ENCODE measurements at regions not wholly inside any gene's neighbourhood (a gene's known extent, or its start where the extent isn't known, plus 50 kb on each side); places are given as distances from the start of the nearest gene placed in this dataset.

DNA sequence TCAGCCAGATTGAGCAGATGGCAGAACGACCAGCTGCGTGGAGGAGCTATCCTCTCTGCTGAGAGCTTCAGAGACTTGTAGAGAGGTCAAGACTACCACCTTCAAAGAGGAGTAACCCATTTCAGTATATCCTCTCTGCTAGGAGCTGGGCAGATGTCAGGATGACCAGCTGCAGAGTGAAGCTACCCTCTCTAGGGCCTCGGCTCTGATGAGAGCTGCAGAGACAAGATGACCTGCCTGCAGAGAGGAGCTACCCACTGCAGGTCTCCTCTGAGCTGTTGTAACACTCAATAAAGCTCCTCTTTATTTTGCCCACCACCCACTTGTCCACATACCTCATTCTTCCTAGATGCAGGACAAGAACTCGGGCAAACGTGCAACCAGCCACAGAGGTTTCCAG, 1522.7 kb downstream of the OTOL1 start:
- CTCF ChIA-PET: no interaction called here
- Histone ChIP-seq H3K36me3 (ENCODE audit: insufficient read depth, low read length, poor library complexity, severe bottlenecking) (no peaks in the 10 kb centered on the region), H3K4me3 (ENCODE audit: low read depth, low read length, poor library complexity, severe bottlenecking) (no peak overlapping the region), H3K27me3 (replicated peaks; ENCODE audit: insufficient read depth, low read depth, low read length, poor library complexity) (no peaks in the 10 kb centered on the region), H3K9me3 (ENCODE audit: low read depth, low read length, poor library complexity, severe bottlenecking) (peaks cover 7% of the 10 kb centered on the region), H3K4me1 (ENCODE audit: insufficient read depth, low read length, poor library complexity, severe bottlenecking) (no peaks in the 10 kb centered on the region), H3K27ac (ENCODE audit: low read depth, low read length, poor library complexity, severe bottlenecking) (no peak overlapping the region)
- intact Hi-C loops (cut with micrococcal nuclease; ENCODE audit: unreplicated experiment): no loop called here
- no TSS peak for BruUV-seq (replicated peaks)
- POLR2A ChIA-PET (ENCODE audit: low non-redundant PET): no interaction called here
- TF ChIP-seq, protein P1, sequence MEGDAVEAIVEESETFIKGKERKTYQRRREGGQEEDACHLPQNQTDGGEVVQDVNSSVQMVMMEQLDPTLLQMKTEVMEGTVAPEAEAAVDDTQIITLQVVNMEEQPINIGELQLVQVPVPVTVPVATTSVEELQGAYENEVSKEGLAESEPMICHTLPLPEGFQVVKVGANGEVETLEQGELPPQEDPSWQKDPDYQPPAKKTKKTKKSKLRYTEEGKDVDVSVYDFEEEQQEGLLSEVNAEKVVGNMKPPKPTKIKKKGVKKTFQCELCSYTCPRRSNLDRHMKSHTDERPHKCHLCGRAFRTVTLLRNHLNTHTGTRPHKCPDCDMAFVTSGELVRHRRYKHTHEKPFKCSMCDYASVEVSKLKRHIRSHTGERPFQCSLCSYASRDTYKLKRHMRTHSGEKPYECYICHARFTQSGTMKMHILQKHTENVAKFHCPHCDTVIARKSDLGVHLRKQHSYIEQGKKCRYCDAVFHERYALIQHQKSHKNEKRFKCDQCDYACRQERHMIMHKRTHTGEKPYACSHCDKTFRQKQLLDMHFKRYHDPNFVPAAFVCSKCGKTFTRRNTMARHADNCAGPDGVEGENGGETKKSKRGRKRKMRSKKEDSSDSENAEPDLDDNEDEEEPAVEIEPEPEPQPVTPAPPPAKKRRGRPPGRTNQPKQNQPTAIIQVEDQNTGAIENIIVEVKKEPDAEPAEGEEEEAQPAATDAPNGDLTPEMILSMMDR (conservative IDR thresholded peaks at IDR 0.05; ENCODE audit: low read depth, low read length): no peak
- no peak for TF ChIP-seq EZH2 (IDR thresholded peaks at IDR 0.05; ENCODE audit: borderline replicate concordance, low read depth, low read length, poor library complexity, severe bottlenecking)
- no peak for DNase-seq (ENCODE audit: low spot score)

DNA sequence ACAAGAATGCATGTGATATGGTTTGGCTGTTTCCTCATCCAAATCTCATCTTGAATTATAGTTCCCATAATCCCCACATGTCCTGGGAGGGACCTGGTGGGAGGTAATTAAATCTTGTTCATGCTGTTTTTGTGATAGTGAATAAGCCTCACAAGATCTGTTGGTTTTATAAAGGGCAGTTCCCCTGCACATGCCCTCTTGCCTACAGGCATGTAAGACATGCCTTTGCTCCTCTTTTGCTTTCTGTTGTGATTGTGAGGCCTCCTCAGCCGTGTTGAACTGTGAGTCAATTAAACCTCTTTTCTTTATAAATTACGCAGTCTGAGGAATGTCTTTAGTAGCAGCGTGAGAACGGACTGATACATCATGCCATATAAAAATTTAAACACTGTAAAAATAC, 1537.0 kb downstream of the OTOL1 start:
- no TSS peak for BruUV-seq (replicated peaks)

DNA sequence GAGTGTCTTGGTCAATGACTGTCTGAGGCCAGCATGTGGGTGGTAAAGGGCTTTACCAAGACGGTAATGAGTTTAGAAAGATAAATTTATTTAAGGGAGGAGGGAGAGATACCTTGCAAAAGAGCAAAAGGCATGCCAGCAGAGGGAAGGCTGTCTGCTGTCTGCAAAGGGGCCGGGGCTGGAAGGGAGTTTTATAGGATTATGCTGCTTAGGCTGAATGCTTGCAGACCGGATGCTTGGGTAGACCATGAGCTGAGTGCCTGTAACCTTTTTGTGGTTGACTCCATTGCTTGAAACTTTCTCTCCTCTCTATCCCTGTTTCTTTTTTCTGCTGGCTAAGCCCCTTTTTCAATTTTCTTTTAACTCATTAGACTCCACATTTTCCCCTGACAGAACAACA, 1543.0 kb downstream of the OTOL1 start:
- ChIA-PET CTCF (no interaction called here), POLR2A (ENCODE audit: low non-redundant PET) (no interaction called here)
- no peaks in the 10 kb centered on the region for H3K27me3 ChIP-seq (replicated peaks; ENCODE audit: insufficient read depth, low read depth, low read length, poor library complexity)
- H3K9me3 ChIP-seq (ENCODE audit: low read depth, low read length, poor library complexity, severe bottlenecking): no peaks in the 10 kb centered on the region
- DNase-seq (ENCODE audit: low spot score): no peak
- TF ChIP-seq, protein P1 (conservative IDR thresholded peaks at IDR 0.05; ENCODE audit: low read depth, low read length): no peak
- no peak for TF ChIP-seq EZH2 (IDR thresholded peaks at IDR 0.05; ENCODE audit: borderline replicate concordance, low read depth, low read length, poor library complexity, severe bottlenecking)
- H3K27ac ChIP-seq (ENCODE audit: low read depth, low read length, poor library complexity, severe bottlenecking): no peak overlapping the region
- no TSS peak for BruUV-seq (replicated peaks)
- no peaks in the 10 kb centered on the region for H3K36me3 ChIP-seq (ENCODE audit: insufficient read depth, low read length, poor library complexity, severe bottlenecking)
- intact Hi-C loops (cut with micrococcal nuclease; ENCODE audit: unreplicated experiment): loop anchor here (10.0 kb wide), 1 partner anchor 1475 kb away; no protein-coding TSS in a partner anchor
- H3K4me3 ChIP-seq (ENCODE audit: low read depth, low read length, poor library complexity, severe bottlenecking): no peak overlapping the region
- no peaks in the 10 kb centered on the region for H3K4me1 ChIP-seq (ENCODE audit: insufficient read depth, low read length, poor library complexity, severe bottlenecking)

More for the DNA sequence above, 1537.0 kb downstream of the OTOL1 start:
- TF ChIP-seq, protein P1 (conservative IDR thresholded peaks at IDR 0.05; ENCODE audit: low read depth, low read length): no peak
- TF ChIP-seq EZH2 (IDR thresholded peaks at IDR 0.05; ENCODE audit: borderline replicate concordance, low read depth, low read length, poor library complexity, severe bottlenecking): no peak
- CTCF ChIA-PET: no interaction called here
- H3K4me3 ChIP-seq (ENCODE audit: low read depth, low read length, poor library complexity, severe bottlenecking): no peak overlapping the region
- no peaks in the 10 kb centered on the region for H3K27me3 ChIP-seq (replicated peaks; ENCODE audit: insufficient read depth, low read depth, low read length, poor library complexity)
- POLR2A ChIA-PET (ENCODE audit: low non-redundant PET): no interaction called here
- H3K9me3 ChIP-seq (ENCODE audit: low read depth, low read length, poor library complexity, severe bottlenecking): no peaks in the 10 kb centered on the region
- H3K36me3 ChIP-seq (ENCODE audit: insufficient read depth, low read length, poor library complexity, severe bottlenecking): no peaks in the 10 kb centered on the region
- peak; percentile 14 for DNase-seq (ENCODE audit: low spot score)
- intact Hi-C loops (cut with micrococcal nuclease; ENCODE audit: unreplicated experiment): no loop called here
- H3K27ac ChIP-seq (ENCODE audit: low read depth, low read length, poor library complexity, severe bottlenecking): no peak overlapping the region
- no peaks in the 10 kb centered on the region for H3K4me1 ChIP-seq (ENCODE audit: insufficient read depth, low read length, poor library complexity, severe bottlenecking)

Data from A673 (cell line).